HCT116 (cell line): ENCODE measurements at regions not wholly inside any gene's neighbourhood (a gene's known extent, or its start where the extent isn't known, plus 50 kb on each side); places are given as distances from the start of the nearest gene placed in this dataset.

Source experiments
- ATAC-seq: fragments of 200-7000 bp; cut with Tn5 transposase; 2 replicates; pipeline ENCODE4 v1.9.1; 2020; ENCODE audit warnings: mild to moderate bottlenecking, moderate library complexity
- BruUV-seq: library from RNA; stranded (reverse); fragments of 400-500 nt; replicated peaks from 2 replicates; lab custom pipeline; 2021; lab: Mats Ljungman, UMichigan
- CTCF ChIA-PET: fragments of 300-600 bp; sonication (Branson Sonifier 250); formaldehyde crosslinking; loops from one replicate; lab custom pipeline; 2021; ENCODE audit warnings: antibody characterized with exemption; lab: Charles Lee
- POLR2A ChIA-PET: fragments of 300-600, 350-600 bp; sonication (Branson Sonifier 250); formaldehyde crosslinking; loops from one replicate; lab custom pipeline; 2021; ENCODE audit warnings: antibody characterized with exemption; lab: Charles Lee
- RAD21 ChIA-PET, 2 experiments: fragments of 300-600 bp; sonication (Branson Sonifier 250); formaldehyde crosslinking; loops; one replicate each; lab custom pipeline; 2023; ENCODE audit warnings: low total read pairs in 2 of 2; ENCODE audit not compliant: uncharacterized antibody in 2 of 2, unreplicated experiment in 2 of 2, low non-redundant PET in 1 of 2; lab: Charles Lee
- DNase-seq: peaks from one replicate; pipeline ENCODE4 v3.0.0-alpha.2; 2010; ENCODE audit warnings: low read depth, low spot score
- H2AFZ ChIP-seq: fragments of 200-600 bp; shearing (Covaris generic), sonication (generic); 2 replicates; pipeline ENCODE4 v1.6.1; 2017; ENCODE audit warnings: low read depth, mixed run types, mixed read lengths, antibody characterized with exemption, low read length; ENCODE audit not compliant: poor library complexity, severe bottlenecking
- H3K27ac ChIP-seq: 2 replicates; pipeline ENCODE4 v1.5.1; 2012; ENCODE audit warnings: low read depth, low read length
- H3K27me3 ChIP-seq: fragments of 200-600 bp; sonication (generic); 2 replicates; pipeline ENCODE4 v1.6.1; 2016; ENCODE audit warnings: mixed run types, low read length, mixed read lengths; ENCODE audit not compliant: insufficient read depth
- H3K36me3 ChIP-seq, 2 experiments: fragments of 200-500 bp in 1 of 2; fragments of 200-600 bp in 1 of 2; sonication (Bioruptor generic) in 1 of 2; sonication (generic) in 1 of 2; 2 replicates each; pipeline versions ENCODE4 v1.5.1 to v1.6.1; 2014 to 2016; ENCODE audit warnings: low read length in 2 of 2, inconsistent platforms in 1 of 2, mixed read lengths in 1 of 2, mixed run types in 1 of 2; ENCODE audit not compliant: insufficient read depth in 2 of 2, control insufficient read depth in 1 of 2
- H3K4me1 ChIP-seq, 2 experiments: fragments of 200-600 bp in 1 of 2; sonication (generic) in 1 of 2; 2 replicates each; pipeline versions ENCODE4 v1.5.1 to v1.6.1; 2012 to 2017; ENCODE audit warnings: low read length in 2 of 2, inconsistent platforms in 1 of 2, mild to moderate bottlenecking in 1 of 2, mixed read lengths in 1 of 2, mixed run types in 1 of 2, moderate library complexity in 1 of 2; ENCODE audit not compliant: insufficient read depth in 2 of 2, control insufficient read depth in 1 of 2
- H3K4me2 ChIP-seq: fragments of 200-600 bp; sonication (generic); 2 replicates; pipeline ENCODE4 v1.6.1; 2017; ENCODE audit warnings: mixed run types, low read length, mixed read lengths
- H3K4me3 ChIP-seq, 2 experiments: fragments of 200-600 bp in 1 of 2; sonication (generic) in 1 of 2; replicated peaks in 1 of 2; 2 replicates each; pipeline ENCODE4 v1.5.1; 2011 to 2016; ENCODE audit warnings: low read length in 2 of 2, control low read depth in 1 of 2, low read depth in 1 of 2, mild to moderate bottlenecking in 1 of 2, mixed read lengths in 1 of 2, mixed run types in 1 of 2
- H3K79me2 ChIP-seq: fragments of 200-600 bp; sonication (generic); 2 replicates; pipeline ENCODE4 v1.6.1; 2017; ENCODE audit warnings: mild to moderate bottlenecking, mixed run types, low read length, moderate library complexity, mixed read lengths; ENCODE audit not compliant: insufficient read depth
- H3K9ac ChIP-seq: fragments of 200-600 bp; sonication (generic); 2 replicates; pipeline ENCODE4 v1.6.1; 2016; ENCODE audit warnings: low read length, mixed read lengths
- H3K9me2 ChIP-seq: fragments of 200-600 bp; sonication (generic), shearing (Covaris generic); 2 replicates; pipeline ENCODE4 v1.6.1; 2017; ENCODE audit warnings: mixed run types, mild to moderate bottlenecking, moderate library complexity; ENCODE audit not compliant: insufficient read depth
- H3K9me3 ChIP-seq, 2 experiments: fragments of 200-500 bp in 1 of 2; fragments of 200-600 bp in 1 of 2; sonication (Bioruptor generic) in 1 of 2; sonication (generic) in 1 of 2; 2 replicates each; pipeline ENCODE4 v1.6.1; 2014 to 2017; ENCODE audit warnings: low read length in 2 of 2, mixed read lengths in 2 of 2, inconsistent platforms in 1 of 2, low read depth in 1 of 2, mild to moderate bottlenecking in 1 of 2, mixed run types in 1 of 2, moderate library complexity in 1 of 2; ENCODE audit not compliant: control insufficient read depth in 1 of 2, insufficient read depth in 1 of 2
- H4K20me1 ChIP-seq: fragments of 200-600 bp; sonication (generic), shearing (Covaris generic); 2 replicates; pipeline ENCODE4 v1.6.1; 2017; ENCODE audit warnings: mixed run types, mild to moderate bottlenecking, moderate library complexity; ENCODE audit not compliant: insufficient read depth
- CEBPB ChIP-seq: IDR thresholded peaks from 2 replicates; pipeline ENCODE4 v1.6.1; 2012; ENCODE audit warnings: low read depth
- EGR1 ChIP-seq: IDR thresholded peaks from 2 replicates; pipeline ENCODE4 v1.6.1; 2012; ENCODE audit warnings: low read depth
- EZH2phosphoT487 ChIP-seq: fragments of 200-600 bp; IDR thresholded peaks from 2 replicates; pipeline ENCODE4 v1.6.1; 2018; ENCODE audit warnings: antibody characterized with exemption, borderline replicate concordance
- JUND ChIP-seq: IDR thresholded peaks from 2 replicates; pipeline ENCODE4 v1.6.1; 2012
- RAD21 ChIP-seq: IDR thresholded peaks from 2 replicates; pipeline ENCODE4 v1.6.1; 2012; ENCODE audit warnings: low read depth, mild to moderate bottlenecking
- SP1 ChIP-seq: IDR thresholded peaks from 2 replicates; pipeline ENCODE4 v1.6.1; 2012; ENCODE audit warnings: low read depth
- ZNF274 ChIP-seq: fragments of 200-500 bp; sonication (Bioruptor generic); IDR thresholded peaks from 2 replicates; pipeline ENCODE4 v1.6.1; 2014; ENCODE audit warnings: mild to moderate bottlenecking, low read depth, low read length, inconsistent platforms
- intact Hi-C: fragments of 100-400 bp; cut with micrococcal nuclease; formaldehyde crosslinking; loops from 2 replicates; pipeline ENCODE4 v1.10.0; 2022
- TF ChIP-seq, protein P1 (sequence below), 3 experiments: fragments of 200-600 bp in 1 of 3; sonication (generic) in 1 of 3; IDR thresholded peaks in 2 of 3; conservative IDR thresholded peaks in 1 of 3; 2 replicates each; pipeline ENCODE4 v1.5.1; 2012 to 2017; ENCODE audit warnings: low read depth in 2 of 3, low read length in 2 of 3, antibody characterized with exemption in 1 of 3, borderline replicate concordance in 1 of 3, control low read depth in 1 of 3, mild to moderate bottlenecking in 1 of 3, mixed read lengths in 1 of 3, mixed run types in 1 of 3, moderate library complexity in 1 of 3; ENCODE audit not compliant: insufficient read depth in 1 of 3
- TF ChIP-seq, protein P2 (sequence below): IDR thresholded peaks from 2 replicates; pipeline ENCODE4 v1.6.1; 2012; ENCODE audit warnings: low read depth
- TF ChIP-seq, protein P3 (sequence below): IDR thresholded peaks from 2 replicates; pipeline ENCODE4 v1.6.1; 2012

DNA sequence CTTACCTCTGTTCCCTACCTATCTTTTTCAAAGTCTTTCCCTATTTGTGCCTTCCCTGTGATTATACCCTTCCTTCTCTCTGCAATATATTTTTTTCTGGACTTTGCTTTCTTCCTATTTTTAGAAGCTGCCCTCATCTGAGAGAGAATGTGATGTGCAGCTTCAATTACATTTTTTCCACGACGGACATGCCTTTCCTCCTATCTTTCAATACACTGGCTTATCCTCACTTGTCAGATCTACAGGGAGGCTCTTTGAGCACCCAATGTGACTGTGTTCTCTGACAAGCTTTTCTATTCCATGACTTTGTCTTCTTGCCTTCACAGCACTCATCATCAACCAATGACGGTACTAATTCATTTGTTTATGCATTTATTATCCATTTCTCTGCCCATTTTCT, 227.9 kb upstream of the CLINT1 start:
- DNase-seq = no peak
- H3K79me2 ChIP-seq = no peaks in the 10 kb centered on the region
- TF ChIP-seq, protein P1, sequence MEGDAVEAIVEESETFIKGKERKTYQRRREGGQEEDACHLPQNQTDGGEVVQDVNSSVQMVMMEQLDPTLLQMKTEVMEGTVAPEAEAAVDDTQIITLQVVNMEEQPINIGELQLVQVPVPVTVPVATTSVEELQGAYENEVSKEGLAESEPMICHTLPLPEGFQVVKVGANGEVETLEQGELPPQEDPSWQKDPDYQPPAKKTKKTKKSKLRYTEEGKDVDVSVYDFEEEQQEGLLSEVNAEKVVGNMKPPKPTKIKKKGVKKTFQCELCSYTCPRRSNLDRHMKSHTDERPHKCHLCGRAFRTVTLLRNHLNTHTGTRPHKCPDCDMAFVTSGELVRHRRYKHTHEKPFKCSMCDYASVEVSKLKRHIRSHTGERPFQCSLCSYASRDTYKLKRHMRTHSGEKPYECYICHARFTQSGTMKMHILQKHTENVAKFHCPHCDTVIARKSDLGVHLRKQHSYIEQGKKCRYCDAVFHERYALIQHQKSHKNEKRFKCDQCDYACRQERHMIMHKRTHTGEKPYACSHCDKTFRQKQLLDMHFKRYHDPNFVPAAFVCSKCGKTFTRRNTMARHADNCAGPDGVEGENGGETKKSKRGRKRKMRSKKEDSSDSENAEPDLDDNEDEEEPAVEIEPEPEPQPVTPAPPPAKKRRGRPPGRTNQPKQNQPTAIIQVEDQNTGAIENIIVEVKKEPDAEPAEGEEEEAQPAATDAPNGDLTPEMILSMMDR (IDR thresholded peaks at IDR 0.05 in 2 of 3, conservative IDR thresholded peaks at IDR 0.05 in 1 of 3; ENCODE audit: borderline replicate concordance in 1 of 3, insufficient read depth in 1 of 3, low read depth in 2 of 3, low read length in 2 of 3) = no peak
- no peak for TF ChIP-seq CEBPB
- TF ChIP-seq JUND = no peak
- no peak for TF ChIP-seq EGR1
- no peak for TF ChIP-seq EZH2phosphoT487
- no peak for TF ChIP-seq SP1
- no peak for TF ChIP-seq RAD21
- no peak for TF ChIP-seq ZNF274
- TF ChIP-seq, protein P2, sequence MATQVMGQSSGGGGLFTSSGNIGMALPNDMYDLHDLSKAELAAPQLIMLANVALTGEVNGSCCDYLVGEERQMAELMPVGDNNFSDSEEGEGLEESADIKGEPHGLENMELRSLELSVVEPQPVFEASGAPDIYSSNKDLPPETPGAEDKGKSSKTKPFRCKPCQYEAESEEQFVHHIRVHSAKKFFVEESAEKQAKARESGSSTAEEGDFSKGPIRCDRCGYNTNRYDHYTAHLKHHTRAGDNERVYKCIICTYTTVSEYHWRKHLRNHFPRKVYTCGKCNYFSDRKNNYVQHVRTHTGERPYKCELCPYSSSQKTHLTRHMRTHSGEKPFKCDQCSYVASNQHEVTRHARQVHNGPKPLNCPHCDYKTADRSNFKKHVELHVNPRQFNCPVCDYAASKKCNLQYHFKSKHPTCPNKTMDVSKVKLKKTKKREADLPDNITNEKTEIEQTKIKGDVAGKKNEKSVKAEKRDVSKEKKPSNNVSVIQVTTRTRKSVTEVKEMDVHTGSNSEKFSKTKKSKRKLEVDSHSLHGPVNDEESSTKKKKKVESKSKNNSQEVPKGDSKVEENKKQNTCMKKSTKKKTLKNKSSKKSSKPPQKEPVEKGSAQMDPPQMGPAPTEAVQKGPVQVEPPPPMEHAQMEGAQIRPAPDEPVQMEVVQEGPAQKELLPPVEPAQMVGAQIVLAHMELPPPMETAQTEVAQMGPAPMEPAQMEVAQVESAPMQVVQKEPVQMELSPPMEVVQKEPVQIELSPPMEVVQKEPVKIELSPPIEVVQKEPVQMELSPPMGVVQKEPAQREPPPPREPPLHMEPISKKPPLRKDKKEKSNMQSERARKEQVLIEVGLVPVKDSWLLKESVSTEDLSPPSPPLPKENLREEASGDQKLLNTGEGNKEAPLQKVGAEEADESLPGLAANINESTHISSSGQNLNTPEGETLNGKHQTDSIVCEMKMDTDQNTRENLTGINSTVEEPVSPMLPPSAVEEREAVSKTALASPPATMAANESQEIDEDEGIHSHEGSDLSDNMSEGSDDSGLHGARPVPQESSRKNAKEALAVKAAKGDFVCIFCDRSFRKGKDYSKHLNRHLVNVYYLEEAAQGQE = no peak
- TF ChIP-seq, protein P3, sequence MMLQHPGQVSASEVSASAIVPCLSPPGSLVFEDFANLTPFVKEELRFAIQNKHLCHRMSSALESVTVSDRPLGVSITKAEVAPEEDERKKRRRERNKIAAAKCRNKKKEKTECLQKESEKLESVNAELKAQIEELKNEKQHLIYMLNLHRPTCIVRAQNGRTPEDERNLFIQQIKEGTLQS = no peak
- H3K36me3 ChIP-seq = no peaks in the 10 kb centered on the region
- RAD21 ChIA-PET = no interaction called here
- CTCF ChIA-PET = interaction anchor here (4.2 kb wide), 1 partner anchor 12 kb away, joined by 28 read pairs; no protein-coding TSS in a partner anchor
- ATAC-seq = no peak
- H4K20me1 ChIP-seq = no peaks in the 10 kb centered on the region; the same call in 1 of the 2 replicates
- intact Hi-C loops = no loop called here
- no peak overlapping the region for H2AFZ ChIP-seq
- H3K27me3 ChIP-seq = peaks cover 11% of the 10 kb centered on the region
- no TSS peak for BruUV-seq
- no peak overlapping the region for H3K4me2 ChIP-seq
- POLR2A ChIA-PET = no interaction called here
- H3K9me2 ChIP-seq = no peaks in the 10 kb centered on the region
- no peaks in the 10 kb centered on the region for H3K9me3 ChIP-seq
- no peak overlapping the region for H3K9ac ChIP-seq
- H3K27ac ChIP-seq = no peak overlapping the region
- no peak overlapping the region for H3K4me3 ChIP-seq
- no peaks in the 10 kb centered on the region for H3K4me1 ChIP-seq
